Neural cell (in vitro differentiated cells): ENCODE measurements at regions not wholly inside any gene's neighbourhood (a gene's known extent, or its start where the extent isn't known, plus 50 kb on each side); places are given as distances from the start of the nearest gene placed in this dataset.

Source experiments
- H2AFZ ChIP-seq: fragments of 200-600, 300-800 bp; sonication (generic), shearing (Covaris generic); 2 replicates; pipeline ENCODE4 v1.6.0; 2014; ENCODE audit warnings: low read depth, mild to moderate bottlenecking, antibody characterized with exemption, low read length, moderate library complexity
- H3F3A ChIP-seq: fragments of 200-600 bp; shearing (Covaris generic); 2 replicates; pipeline ENCODE4 v1.6.1; 2016; ENCODE audit warnings: mild to moderate bottlenecking, moderate library complexity, mixed read lengths, antibody characterized with exemption, low read length; ENCODE audit not compliant: insufficient read depth, poor library complexity, severe bottlenecking
- H3K27ac ChIP-seq: fragments of 200-600, 300-800 bp; sonication (generic), shearing (Covaris generic); 2 replicates; pipeline ENCODE4 v1.5.1; 2014; ENCODE audit warnings: mild to moderate bottlenecking, low read length, moderate library complexity
- H3K27me3 ChIP-seq: fragments of 300-800, 200-600 bp; sonication (generic), shearing (Covaris generic); 2 replicates; pipeline ENCODE4 v1.6.0; 2014; ENCODE audit warnings: mild to moderate bottlenecking, low read depth, low read length, moderate library complexity; ENCODE audit not compliant: insufficient read depth
- H3K36me3 ChIP-seq: fragments of 300-800, 200-600 bp; sonication (generic), shearing (Covaris generic); 2 replicates; pipeline ENCODE4 v1.5.1; 2014; ENCODE audit warnings: mild to moderate bottlenecking, antibody characterized with exemption, low read length, moderate library complexity; ENCODE audit not compliant: insufficient read depth
- H3K4me2 ChIP-seq: fragments of 300-800, 200-600 bp; sonication (generic), shearing (Covaris generic); 2 replicates; pipeline ENCODE4 v1.6.0; 2014; ENCODE audit warnings: mild to moderate bottlenecking, low read length
- H3K4me3 ChIP-seq: fragments of 300-800, 200-600 bp; sonication (generic), shearing (Covaris generic); 2 replicates; pipeline ENCODE4 v1.5.1; 2014; ENCODE audit warnings: mild to moderate bottlenecking, low read length, moderate library complexity
- H3K79me2 ChIP-seq: fragments of 200-600 bp; shearing (Covaris generic); replicated peaks from 2 replicates; pipeline ENCODE4 v1.6.0; 2014; ENCODE audit warnings: mild to moderate bottlenecking, low read length, moderate library complexity; ENCODE audit not compliant: insufficient read depth
- H3K9ac ChIP-seq: fragments of 300-800, 200-600 bp; sonication (generic), shearing (Covaris generic); 2 replicates; pipeline ENCODE4 v1.6.1; 2016; ENCODE audit warnings: mild to moderate bottlenecking, low read length, mixed read lengths
- H3K9me2 ChIP-seq: fragments of 200-600 bp; shearing (Covaris generic); 2 replicates; pipeline ENCODE4 v1.6.1; 2016; ENCODE audit warnings: mild to moderate bottlenecking, low read length, mixed read lengths; ENCODE audit not compliant: insufficient read depth
- H3K9me3 ChIP-seq: fragments of 200-600, 300-800 bp; sonication (generic), shearing (Covaris generic); 2 replicates; pipeline ENCODE4 v1.6.1; 2016; ENCODE audit warnings: mild to moderate bottlenecking, mixed run types, low read length, moderate library complexity, mixed read lengths
- H4K20me1 ChIP-seq: fragments of 200-600 bp; shearing (Covaris generic); 2 replicates; pipeline ENCODE4 v1.6.1; 2016; ENCODE audit warnings: mild to moderate bottlenecking, mixed run types; ENCODE audit not compliant: insufficient read depth
- EP300 ChIP-seq: fragments of 450-650 bp; conservative IDR thresholded peaks from 2 replicates; pipeline ENCODE4 v1.6.1; 2014; ENCODE audit warnings: antibody characterized with exemption, mild to moderate bottlenecking, moderate library complexity; ENCODE audit not compliant: poor library complexity, severe bottlenecking
- EZH2 ChIP-seq: fragments of 200-600, 300-800 bp; shearing (Covaris generic), sonication (generic); IDR thresholded peaks from 2 replicates; pipeline ENCODE4 v1.6.1; 2014; ENCODE audit warnings: antibody characterized with exemption, low read length, borderline replicate concordance, mild to moderate bottlenecking; ENCODE audit not compliant: insufficient read depth, poor library complexity, severe bottlenecking
- MXI1 ChIP-seq: fragments of 450-650 bp; conservative IDR thresholded peaks from 2 replicates; pipeline ENCODE4 v1.6.1; 2014; ENCODE audit warnings: antibody characterized with exemption, mild to moderate bottlenecking; ENCODE audit not compliant: poor library complexity, severe bottlenecking
- POLR2AphosphoS5 ChIP-seq: IDR thresholded peaks from 2 replicates; pipeline ENCODE4 v1.6.1; 2012
- RAD21 ChIP-seq: fragments of 450-650 bp; conservative IDR thresholded peaks from 2 replicates; pipeline ENCODE4 v1.6.1; 2014; ENCODE audit warnings: antibody characterized with exemption, mild to moderate bottlenecking, moderate library complexity
- SMC3 ChIP-seq: fragments of 450-650 bp; conservative IDR thresholded peaks from 2 replicates; pipeline ENCODE4 v1.6.1; 2014; ENCODE audit warnings: antibody characterized with exemption, mild to moderate bottlenecking, moderate library complexity; ENCODE audit not compliant: poor library complexity
- TAF1 ChIP-seq: IDR thresholded peaks from 2 replicates; pipeline ENCODE4 v1.6.1; 2012; ENCODE audit warnings: low read depth
- TF ChIP-seq, protein P1 (sequence below): IDR thresholded peaks from 2 replicates; pipeline ENCODE4 v1.6.1; 2012; ENCODE audit warnings: borderline replicate concordance
- TF ChIP-seq, protein P2 (sequence below): fragments of 450-650 bp; IDR thresholded peaks from 2 replicates; pipeline ENCODE4 v1.5.1; 2014; ENCODE audit warnings: antibody characterized with exemption, mild to moderate bottlenecking, moderate library complexity; ENCODE audit not compliant: poor library complexity, severe bottlenecking

DNA sequence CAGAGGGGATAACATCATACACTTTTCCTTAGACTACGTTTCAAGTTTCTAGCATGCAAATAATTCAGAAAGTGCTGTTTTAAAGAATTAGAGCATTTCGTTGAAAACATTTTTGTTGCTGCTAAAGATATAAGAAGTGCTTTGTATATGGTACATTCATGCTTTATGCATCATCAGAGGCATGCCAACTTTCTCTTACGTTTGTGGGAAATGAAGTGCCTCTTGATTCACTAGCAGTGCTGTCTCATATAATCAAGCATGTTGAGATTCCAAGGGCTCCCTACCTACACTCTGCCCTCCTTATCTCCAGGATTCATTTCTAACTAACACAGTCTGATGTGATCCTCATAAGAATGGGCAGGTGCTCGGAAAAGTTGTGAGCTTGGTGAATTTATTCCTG is 748.6 kb upstream of the DDX18 start:
- no peaks in the 10 kb centered on the region for H4K20me1 ChIP-seq
- H3K9ac ChIP-seq: no peak overlapping the region
- H3K27me3 ChIP-seq: no peaks in the 10 kb centered on the region
- no peaks in the 10 kb centered on the region for H3K9me2 ChIP-seq
- no peak overlapping the region for H3K4me3 ChIP-seq
- H3K27ac ChIP-seq: no peak overlapping the region
- TF ChIP-seq POLR2AphosphoS5 (no peak), RAD21 (no peak), MXI1 (no peak), EP300 (no peak), TAF1 (no peak), SMC3 (no peak)
- TF ChIP-seq, protein P1, sequence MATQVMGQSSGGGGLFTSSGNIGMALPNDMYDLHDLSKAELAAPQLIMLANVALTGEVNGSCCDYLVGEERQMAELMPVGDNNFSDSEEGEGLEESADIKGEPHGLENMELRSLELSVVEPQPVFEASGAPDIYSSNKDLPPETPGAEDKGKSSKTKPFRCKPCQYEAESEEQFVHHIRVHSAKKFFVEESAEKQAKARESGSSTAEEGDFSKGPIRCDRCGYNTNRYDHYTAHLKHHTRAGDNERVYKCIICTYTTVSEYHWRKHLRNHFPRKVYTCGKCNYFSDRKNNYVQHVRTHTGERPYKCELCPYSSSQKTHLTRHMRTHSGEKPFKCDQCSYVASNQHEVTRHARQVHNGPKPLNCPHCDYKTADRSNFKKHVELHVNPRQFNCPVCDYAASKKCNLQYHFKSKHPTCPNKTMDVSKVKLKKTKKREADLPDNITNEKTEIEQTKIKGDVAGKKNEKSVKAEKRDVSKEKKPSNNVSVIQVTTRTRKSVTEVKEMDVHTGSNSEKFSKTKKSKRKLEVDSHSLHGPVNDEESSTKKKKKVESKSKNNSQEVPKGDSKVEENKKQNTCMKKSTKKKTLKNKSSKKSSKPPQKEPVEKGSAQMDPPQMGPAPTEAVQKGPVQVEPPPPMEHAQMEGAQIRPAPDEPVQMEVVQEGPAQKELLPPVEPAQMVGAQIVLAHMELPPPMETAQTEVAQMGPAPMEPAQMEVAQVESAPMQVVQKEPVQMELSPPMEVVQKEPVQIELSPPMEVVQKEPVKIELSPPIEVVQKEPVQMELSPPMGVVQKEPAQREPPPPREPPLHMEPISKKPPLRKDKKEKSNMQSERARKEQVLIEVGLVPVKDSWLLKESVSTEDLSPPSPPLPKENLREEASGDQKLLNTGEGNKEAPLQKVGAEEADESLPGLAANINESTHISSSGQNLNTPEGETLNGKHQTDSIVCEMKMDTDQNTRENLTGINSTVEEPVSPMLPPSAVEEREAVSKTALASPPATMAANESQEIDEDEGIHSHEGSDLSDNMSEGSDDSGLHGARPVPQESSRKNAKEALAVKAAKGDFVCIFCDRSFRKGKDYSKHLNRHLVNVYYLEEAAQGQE: no peak
- TF ChIP-seq, protein P2, sequence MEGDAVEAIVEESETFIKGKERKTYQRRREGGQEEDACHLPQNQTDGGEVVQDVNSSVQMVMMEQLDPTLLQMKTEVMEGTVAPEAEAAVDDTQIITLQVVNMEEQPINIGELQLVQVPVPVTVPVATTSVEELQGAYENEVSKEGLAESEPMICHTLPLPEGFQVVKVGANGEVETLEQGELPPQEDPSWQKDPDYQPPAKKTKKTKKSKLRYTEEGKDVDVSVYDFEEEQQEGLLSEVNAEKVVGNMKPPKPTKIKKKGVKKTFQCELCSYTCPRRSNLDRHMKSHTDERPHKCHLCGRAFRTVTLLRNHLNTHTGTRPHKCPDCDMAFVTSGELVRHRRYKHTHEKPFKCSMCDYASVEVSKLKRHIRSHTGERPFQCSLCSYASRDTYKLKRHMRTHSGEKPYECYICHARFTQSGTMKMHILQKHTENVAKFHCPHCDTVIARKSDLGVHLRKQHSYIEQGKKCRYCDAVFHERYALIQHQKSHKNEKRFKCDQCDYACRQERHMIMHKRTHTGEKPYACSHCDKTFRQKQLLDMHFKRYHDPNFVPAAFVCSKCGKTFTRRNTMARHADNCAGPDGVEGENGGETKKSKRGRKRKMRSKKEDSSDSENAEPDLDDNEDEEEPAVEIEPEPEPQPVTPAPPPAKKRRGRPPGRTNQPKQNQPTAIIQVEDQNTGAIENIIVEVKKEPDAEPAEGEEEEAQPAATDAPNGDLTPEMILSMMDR: no peak
- no peaks in the 10 kb centered on the region for H3F3A ChIP-seq
- no peaks in the 10 kb centered on the region for H3K9me3 ChIP-seq
- H3K4me2 ChIP-seq: no peak overlapping the region
- H2AFZ ChIP-seq: no peak overlapping the region
- no peaks in the 10 kb centered on the region for H3K36me3 ChIP-seq
- no peaks in the 10 kb centered on the region for H3K79me2 ChIP-seq

DNA sequence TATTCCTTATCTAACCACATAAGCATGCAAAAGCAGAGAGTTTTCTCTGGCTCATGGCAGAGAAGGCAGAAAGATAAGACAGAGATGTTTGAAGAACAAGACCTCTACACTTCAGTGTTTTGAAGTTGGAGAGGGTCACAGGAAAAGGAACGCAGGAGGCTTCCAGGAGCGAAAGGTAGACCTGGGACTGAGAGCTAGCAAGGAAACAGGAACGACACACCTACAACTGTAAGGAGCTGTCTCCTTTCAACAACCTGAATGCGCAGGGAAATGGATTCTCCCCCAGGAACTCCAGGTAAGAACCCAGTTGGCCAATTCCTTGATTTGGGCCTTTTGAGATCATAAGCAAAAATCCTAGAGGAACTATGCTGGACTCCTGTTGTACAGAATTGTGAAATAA is 746.6 kb upstream of the DDX18 start:
- no peaks in the 10 kb centered on the region for H3K9me2 ChIP-seq
- H3K4me2 ChIP-seq: no peak overlapping the region
- H3K9ac ChIP-seq: no peak overlapping the region
- no peaks in the 10 kb centered on the region for H3K27me3 ChIP-seq
- no peak overlapping the region for H3K27ac ChIP-seq
- H3K79me2 ChIP-seq: no peaks in the 10 kb centered on the region
- no peaks in the 10 kb centered on the region for H3F3A ChIP-seq
- H3K4me3 ChIP-seq: no peak overlapping the region
- no peaks in the 10 kb centered on the region for H3K36me3 ChIP-seq
- no peaks in the 10 kb centered on the region for H3K9me3 ChIP-seq
- H4K20me1 ChIP-seq: no peaks in the 10 kb centered on the region
- TF ChIP-seq EP300 (no peak), RAD21 (no peak), TAF1 (no peak), MXI1 (no peak), EZH2 (no peak), SMC3 (no peak), POLR2AphosphoS5 (no peak)
- TF ChIP-seq, protein P2: no peak
- TF ChIP-seq, protein P1: no peak
- no peak overlapping the region for H2AFZ ChIP-seq
